ENCODE measurements at regions not wholly inside any gene's neighbourhood (a gene's known extent, or its start where the extent isn't known, plus 50 kb on each side); places are given as distances from the start of the nearest gene placed in this dataset.

DNA sequence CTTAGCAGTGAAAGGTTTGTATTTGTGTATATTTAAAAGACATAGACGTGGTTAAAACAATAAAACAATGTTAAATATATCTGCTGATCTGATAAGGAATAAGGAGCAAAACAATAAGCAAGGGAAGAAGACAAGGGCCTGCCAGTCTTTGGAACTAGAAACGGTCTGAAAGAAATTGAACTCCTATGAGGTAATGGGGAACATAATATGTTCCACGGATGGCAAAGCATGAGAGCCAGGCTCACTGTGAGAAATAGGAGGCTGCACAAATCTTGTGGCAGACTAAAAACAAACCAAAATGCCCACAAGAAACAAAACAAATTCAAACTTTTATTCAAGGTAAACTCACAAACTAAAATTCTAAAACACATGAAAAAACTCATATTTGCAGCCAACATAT, 150.5 kb downstream of the NTMT2 start:
- no peak for ATAC-seq
- H3K36me3 ChIP-seq (ENCODE audit: insufficient read depth), result no peaks in the 10 kb centered on the region
- no peak overlapping the region for H3K27ac ChIP-seq (ENCODE audit: low read depth)

More for the DNA sequence above, 150.5 kb downstream of the NTMT2 start:
- H3K9me3 Mint-ChIP-seq, result no peaks in the 10 kb centered on the region; the same call in 2 of the 3 replicates
- Histone ChIP-seq H3K4me2 (no peak overlapping the region), H3K27me3 (ENCODE audit: insufficient read depth) (no peaks in the 10 kb centered on the region), H4K20me1 (replicated peaks; ENCODE audit: insufficient read depth) (no peaks in the 10 kb centered on the region), H3K79me2 (replicated peaks; ENCODE audit: insufficient read depth) (no peaks in the 10 kb centered on the region), H3K4me1 (ENCODE audit: insufficient read depth) (no peaks in the 10 kb centered on the region), H2AFZ (no peak overlapping the region), H3F3A (replicated peaks; ENCODE audit: low read depth) (no peaks in the 10 kb centered on the region), H3K4me3 (no peak overlapping the region), H3K9me2 (ENCODE audit: insufficient read depth) (no peaks in the 10 kb centered on the region)
- TF ChIP-seq NANOG (IDR thresholded peaks at IDR 0.05; ENCODE audit: borderline replicate concordance) (no peak), EZH2 (IDR thresholded peaks at IDR 0.05; ENCODE audit: low read depth, unreplicated experiment) (no peak), ZNF331 (CRISPR knock-in tag; IDR thresholded peaks at IDR 0.05; ENCODE audit: low read depth) (no peak), REST (IDR thresholded peaks at IDR 0.05; ENCODE audit: unreplicated experiment) (no peak), EZH2phosphoT487 (IDR thresholded peaks at IDR 0.05; ENCODE audit: unreplicated experiment) (no peak)
- TF ChIP-seq, protein P1, sequence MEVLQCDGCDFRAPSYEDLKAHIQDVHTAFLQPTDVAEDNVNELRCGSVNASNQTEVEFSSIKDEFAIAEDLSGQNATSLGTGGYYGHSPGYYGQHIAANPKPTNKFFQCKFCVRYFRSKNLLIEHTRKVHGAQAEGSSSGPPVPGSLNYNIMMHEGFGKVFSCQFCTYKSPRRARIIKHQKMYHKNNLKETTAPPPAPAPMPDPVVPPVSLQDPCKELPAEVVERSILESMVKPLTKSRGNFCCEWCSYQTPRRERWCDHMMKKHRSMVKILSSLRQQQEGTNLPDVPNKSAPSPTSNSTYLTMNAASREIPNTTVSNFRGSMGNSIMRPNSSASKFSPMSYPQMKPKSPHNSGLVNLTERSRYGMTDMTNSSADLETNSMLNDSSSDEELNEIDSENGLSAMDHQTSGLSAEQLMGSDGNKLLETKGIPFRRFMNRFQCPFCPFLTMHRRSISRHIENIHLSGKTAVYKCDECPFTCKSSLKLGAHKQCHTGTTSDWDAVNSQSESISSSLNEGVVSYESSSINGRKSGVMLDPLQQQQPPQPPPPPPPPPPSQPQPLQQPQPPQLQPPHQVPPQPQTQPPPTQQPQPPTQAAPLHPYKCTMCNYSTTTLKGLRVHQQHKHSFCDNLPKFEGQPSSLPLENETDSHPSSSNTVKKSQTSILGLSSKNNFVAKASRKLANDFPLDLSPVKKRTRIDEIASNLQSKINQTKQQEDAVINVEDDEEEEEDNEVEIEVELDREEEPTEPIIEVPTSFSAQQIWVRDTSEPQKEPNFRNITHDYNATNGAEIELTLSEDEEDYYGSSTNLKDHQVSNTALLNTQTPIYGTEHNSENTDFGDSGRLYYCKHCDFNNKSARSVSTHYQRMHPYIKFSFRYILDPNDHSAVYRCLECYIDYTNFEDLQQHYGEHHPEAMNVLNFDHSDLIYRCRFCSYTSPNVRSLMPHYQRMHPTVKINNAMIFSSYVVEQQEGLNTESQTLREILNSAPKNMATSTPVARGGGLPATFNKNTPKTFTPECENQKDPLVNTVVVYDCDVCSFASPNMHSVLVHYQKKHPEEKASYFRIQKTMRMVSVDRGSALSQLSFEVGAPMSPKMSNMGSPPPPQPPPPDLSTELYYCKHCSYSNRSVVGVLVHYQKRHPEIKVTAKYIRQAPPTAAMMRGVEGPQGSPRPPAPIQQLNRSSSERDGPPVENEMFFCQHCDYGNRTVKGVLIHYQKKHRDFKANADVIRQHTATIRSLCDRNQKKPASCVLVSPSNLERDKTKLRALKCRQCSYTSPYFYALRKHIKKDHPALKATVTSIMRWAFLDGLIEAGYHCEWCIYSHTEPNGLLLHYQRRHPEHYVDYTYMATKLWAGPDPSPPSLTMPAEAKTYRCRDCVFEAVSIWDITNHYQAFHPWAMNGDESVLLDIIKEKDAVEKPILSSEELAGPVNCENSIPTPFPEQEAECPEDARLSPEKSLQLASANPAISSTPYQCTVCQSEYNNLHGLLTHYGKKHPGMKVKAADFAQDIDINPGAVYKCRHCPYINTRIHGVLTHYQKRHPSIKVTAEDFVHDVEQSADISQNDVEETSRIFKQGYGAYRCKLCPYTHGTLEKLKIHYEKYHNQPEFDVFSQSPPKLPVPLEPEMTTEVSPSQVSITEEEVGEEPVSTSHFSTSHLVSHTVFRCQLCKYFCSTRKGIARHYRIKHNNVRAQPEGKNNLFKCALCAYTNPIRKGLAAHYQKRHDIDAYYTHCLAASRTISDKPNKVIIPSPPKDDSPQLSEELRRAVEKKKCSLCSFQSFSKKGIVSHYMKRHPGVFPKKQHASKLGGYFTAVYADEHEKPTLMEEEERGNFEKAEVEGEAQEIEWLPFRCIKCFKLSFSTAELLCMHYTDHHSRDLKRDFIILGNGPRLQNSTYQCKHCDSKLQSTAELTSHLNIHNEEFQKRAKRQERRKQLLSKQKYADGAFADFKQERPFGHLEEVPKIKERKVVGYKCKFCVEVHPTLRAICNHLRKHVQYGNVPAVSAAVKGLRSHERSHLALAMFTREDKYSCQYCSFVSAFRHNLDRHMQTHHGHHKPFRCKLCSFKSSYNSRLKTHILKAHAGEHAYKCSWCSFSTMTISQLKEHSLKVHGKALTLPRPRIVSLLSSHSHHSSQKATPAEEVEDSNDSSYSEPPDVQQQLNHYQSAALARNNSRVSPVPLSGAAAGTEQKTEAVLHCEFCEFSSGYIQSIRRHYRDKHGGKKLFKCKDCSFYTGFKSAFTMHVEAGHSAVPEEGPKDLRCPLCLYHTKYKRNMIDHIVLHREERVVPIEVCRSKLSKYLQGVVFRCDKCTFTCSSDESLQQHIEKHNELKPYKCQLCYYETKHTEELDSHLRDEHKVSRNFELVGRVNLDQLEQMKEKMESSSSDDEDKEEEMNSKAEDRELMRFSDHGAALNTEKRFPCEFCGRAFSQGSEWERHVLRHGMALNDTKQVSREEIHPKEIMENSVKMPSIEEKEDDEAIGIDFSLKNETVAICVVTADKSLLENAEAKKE (CRISPR knock-in tag; IDR thresholded peaks at IDR 0.05), result no peak
- no peaks in the 10 kb centered on the region for H3K4me1 Mint-ChIP-seq
- no peaks in the 10 kb centered on the region for H3K36me3 Mint-ChIP-seq (ENCODE audit: low read depth)
- no peak for DNase-seq (ENCODE audit: low spot score)
- H3K4me3 Mint-ChIP-seq, result no peak overlapping the region
- H3K27ac Mint-ChIP-seq, result no peak overlapping the region
- no peaks in the 10 kb centered on the region for H3K27me3 Mint-ChIP-seq (ENCODE audit: insufficient read depth, low read depth, poor library complexity)
